SK-N-SH (cell line): ENCODE measurements at regions not wholly inside any gene's neighbourhood (a gene's known extent, or its start where the extent isn't known, plus 50 kb on each side); places are given as distances from the start of the nearest gene placed in this dataset.

Source experiments
- CTCF ChIA-PET: fragments of 300-600, 350-600 bp; formaldehyde crosslinking; extraction: SDS; loops from one replicate; lab custom pipeline; 2021; lab: Yijun Ruan, JAX
- POLR2A ChIA-PET: fragments of 350-600 bp; sonication (Branson Sonifier 250); formaldehyde crosslinking; extraction: SDS; loops from one replicate; lab custom pipeline; 2020; ENCODE audit warnings: antibody characterized with exemption, inconsistent platforms; lab: Yijun Ruan, JAX
- DNase-seq: peaks from one replicate; pipeline ENCODE4 v3.0.0; 2012
- H2AFZ ChIP-seq: fragments of 200-600 bp; sonication (generic); 2 replicates; pipeline ENCODE4 v1.8.1; 2016; ENCODE audit warnings: antibody characterized with exemption, mild to moderate bottlenecking, low read depth
- H3F3A ChIP-seq: fragments of 200-600 bp; sonication (generic); replicated peaks from 2 replicates; pipeline ENCODE3; 2016; ENCODE audit warnings: antibody characterized with exemption, mild to moderate bottlenecking; ENCODE audit not compliant: insufficient read depth
- H3K27ac ChIP-seq, 2 experiments: fragments of 200-500 bp in 1 of 2; fragments of 200-600 bp in 1 of 2; sonication (Bioruptor generic) in 1 of 2; sonication (generic), shearing (Covaris generic) in 1 of 2; 2 replicates each; pipeline versions ENCODE4 v1.5.1 to v1.6.1; 2014 to 2016; ENCODE audit warnings: low read depth in 2 of 2, inconsistent platforms in 1 of 2, low read length in 1 of 2, mild to moderate bottlenecking in 1 of 2, mixed read lengths in 1 of 2
- H3K27me3 ChIP-seq: fragments of 200-600 bp; sonication (generic), shearing (Covaris generic); 2 replicates; pipeline ENCODE4 v1.6.1; 2016; ENCODE audit warnings: mixed run types; ENCODE audit not compliant: insufficient read depth
- H3K36me3 ChIP-seq, 2 experiments: fragments of 200-500 bp in 1 of 2; fragments of 200-600 bp in 1 of 2; sonication (Bioruptor generic) in 1 of 2; sonication (generic) in 1 of 2; replicated peaks in 1 of 2; 2 replicates each; pipeline versions ENCODE3 to v1.5.1; 2014 to 2016; ENCODE audit warnings: low read length in 1 of 2, mild to moderate bottlenecking in 1 of 2; ENCODE audit not compliant: insufficient read depth in 2 of 2, control insufficient read depth in 1 of 2
- H3K4me1 ChIP-seq, 2 experiments: fragments of 200-500 bp in 1 of 2; fragments of 200-600 bp in 1 of 2; sonication (Bioruptor generic) in 1 of 2; sonication (generic), shearing (Covaris generic) in 1 of 2; 2 replicates each; pipeline versions ENCODE4 v1.5.1 to v1.6.1; 2014 to 2016; ENCODE audit warnings: low read depth in 1 of 2, low read length in 1 of 2, mixed run types in 1 of 2; ENCODE audit not compliant: insufficient read depth in 2 of 2, control insufficient read depth in 1 of 2
- H3K4me2 ChIP-seq: fragments of 200-600 bp; sonication (generic), shearing (Covaris generic); 2 replicates; pipeline ENCODE4 v1.6.1; 2017; ENCODE audit warnings: mixed run types
- H3K4me3 ChIP-seq, 2 experiments: fragments of 200-500 bp in 1 of 2; fragments of 200-600 bp in 1 of 2; sonication (Bioruptor generic) in 1 of 2; sonication (generic), shearing (Covaris generic) in 1 of 2; 2 replicates each; pipeline versions ENCODE4 v1.5.1 to v1.8.1; 2014 to 2016; ENCODE audit warnings: low read depth in 2 of 2, inconsistent platforms in 1 of 2, low read length in 1 of 2, mild to moderate bottlenecking in 1 of 2, mixed read lengths in 1 of 2, moderate library complexity in 1 of 2
- H3K79me2 ChIP-seq: fragments of 200-600 bp; sonication (generic); 2 replicates; pipeline ENCODE4 v1.8.1; 2017; ENCODE audit warnings: mild to moderate bottlenecking; ENCODE audit not compliant: insufficient read depth
- H3K9ac ChIP-seq: fragments of 200-600 bp; sonication (generic); 2 replicates; pipeline ENCODE4 v1.6.1; 2017; ENCODE audit warnings: mixed run types
- H3K9me2 ChIP-seq: fragments of 200-600 bp; sonication (generic); 2 replicates; pipeline ENCODE4 v1.6.1; 2017; ENCODE audit warnings: mixed run types
- H3K9me3 ChIP-seq: fragments of 200-600 bp; sonication (generic); 2 replicates; pipeline ENCODE4 v1.6.1; 2017; ENCODE audit warnings: mixed run types, mild to moderate bottlenecking, moderate library complexity
- H4K20me1 ChIP-seq: fragments of 200-600 bp; sonication (generic); 2 replicates; pipeline ENCODE4 v1.6.1; 2017; ENCODE audit warnings: mild to moderate bottlenecking, mixed run types; ENCODE audit not compliant: insufficient read depth
- CHD2 ChIP-seq: fragments of 150-350 bp; IDR thresholded peaks from 2 replicates; pipeline ENCODE4 v1.6.1; 2018; ENCODE audit warnings: low read length; ENCODE audit not compliant: partially characterized antibody
- EP300 ChIP-seq, 2 experiments: IDR thresholded peaks; 2 replicates each; pipeline versions ENCODE4 v1.4.0 to v1.6.1; 2012; ENCODE audit warnings: borderline replicate concordance in 1 of 2, low read depth in 1 of 2, low read length in 1 of 2
- EZH2phosphoT487 ChIP-seq: fragments of 200-600 bp; sonication (generic); IDR thresholded peaks from 2 replicates; pipeline ENCODE4 v1.6.1; 2017; ENCODE audit warnings: low read depth, mixed run types, mild to moderate bottlenecking, antibody characterized with exemption, moderate library complexity, borderline replicate concordance
- FOSL2 ChIP-seq: IDR thresholded peaks from 2 replicates; pipeline ENCODE4 v1.4.0; 2012; ENCODE audit warnings: low read depth, mild to moderate bottlenecking, moderate library complexity, borderline replicate concordance
- GABPA ChIP-seq: IDR thresholded peaks from 2 replicates; pipeline ENCODE4 v1.4.0; 2012; ENCODE audit warnings: low read depth, mild to moderate bottlenecking
- GATA2 ChIP-seq: sonication (generic); formaldehyde crosslinking; IDR thresholded peaks from 2 replicates; pipeline ENCODE4 v1.5.0; 2020; ENCODE audit warnings: mild to moderate bottlenecking, missing genetic modification reagents
- JUND ChIP-seq: IDR thresholded peaks from 2 replicates; pipeline ENCODE4 v1.4.0; 2012
- MEF2A ChIP-seq: IDR thresholded peaks from 2 replicates; pipeline ENCODE4 v1.4.0; 2012; ENCODE audit warnings: low read depth, borderline replicate concordance
- MXI1 ChIP-seq: IDR thresholded peaks from 2 replicates; pipeline ENCODE4 v1.6.1; 2012; ENCODE audit warnings: mild to moderate bottlenecking, low read depth, low read length, improper control_type of control experiment
- NRF1 ChIP-seq: IDR thresholded peaks from 2 replicates; pipeline ENCODE4 v1.6.1; 2012; ENCODE audit warnings: low read depth, mild to moderate bottlenecking, low read length
- PBX3 ChIP-seq: IDR thresholded peaks from 2 replicates; pipeline ENCODE4; 2012
- RAD21 ChIP-seq: IDR thresholded peaks from 2 replicates; pipeline ENCODE4 v1.6.1; 2012; ENCODE audit warnings: mild to moderate bottlenecking, low read length
- RFX5 ChIP-seq: IDR thresholded peaks from 2 replicates; pipeline ENCODE4 v1.6.1; 2012; ENCODE audit warnings: mild to moderate bottlenecking, improper control_type of control experiment, low read length
- RXRA ChIP-seq: IDR thresholded peaks from 2 replicates; pipeline ENCODE4 v1.4.0; 2012; ENCODE audit warnings: low read depth, mild to moderate bottlenecking, borderline replicate concordance
- SMC3 ChIP-seq: IDR thresholded peaks from 2 replicates; pipeline ENCODE4 v1.6.1; 2012; ENCODE audit warnings: low read depth, low read length, improper control_type of control experiment
- TAF1 ChIP-seq: IDR thresholded peaks from 2 replicates; pipeline ENCODE4 v1.6.1; 2012; ENCODE audit warnings: low read depth, mild to moderate bottlenecking, low read length, moderate library complexity, borderline replicate concordance
- TEAD4 ChIP-seq: IDR thresholded peaks from 2 replicates; pipeline ENCODE4 v1.4.0; 2012; ENCODE audit warnings: mild to moderate bottlenecking, borderline replicate concordance; ENCODE audit not compliant: insufficient read depth
- WGBS: methylation state at CpG from one replicate; pipeline ENCODE4 v1.1.6; 2017; ENCODE audit warnings: low lambda C conversion rate; 5-methylcytosine and 5-hydroxymethylcytosine counted together
- TF ChIP-seq, protein P1 (sequence below): fragments of 150-350 bp; IDR thresholded peaks from 2 replicates; pipeline ENCODE4 v1.6.1; 2017; ENCODE audit warnings: antibody characterized with exemption, low read length, low read depth, borderline replicate concordance
- TF ChIP-seq, protein P2 (sequence below): fragments of 150-350 bp; IDR thresholded peaks from 2 replicates; pipeline ENCODE4 v1.6.1; 2016; ENCODE audit warnings: mild to moderate bottlenecking, low read depth, low read length
- TF ChIP-seq, protein P3 (sequence below): IDR thresholded peaks from 2 replicates; pipeline ENCODE4 v1.4.0; 2012; ENCODE audit warnings: low read depth, borderline replicate concordance
- TF ChIP-seq, protein P4 (sequence below): IDR thresholded peaks from 2 replicates; pipeline ENCODE4 v1.4.0; 2012; ENCODE audit warnings: low read depth
- TF ChIP-seq, protein P5 (sequence below): IDR thresholded peaks from 2 replicates; pipeline ENCODE4 v1.6.1; 2012; ENCODE audit warnings: mild to moderate bottlenecking, low read depth, low read length, moderate library complexity

DNA sequence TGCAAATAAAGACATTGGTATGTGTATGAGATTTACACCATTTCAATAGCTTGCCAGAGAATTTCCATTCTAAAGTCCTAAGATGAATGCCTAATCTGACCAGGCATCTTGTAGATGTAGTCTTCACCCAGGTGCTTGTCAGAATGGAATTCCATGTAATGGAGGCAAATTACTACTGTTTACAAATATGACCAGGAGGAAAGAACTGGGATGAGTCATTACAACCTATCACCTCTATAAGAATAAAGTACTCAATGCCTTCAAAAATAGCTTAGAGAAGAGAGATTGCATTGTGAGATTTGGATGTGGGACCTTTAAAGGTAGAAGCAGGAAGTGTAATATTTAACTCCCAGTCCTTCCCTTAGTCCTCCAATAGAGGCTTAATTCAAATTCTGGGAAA lies 507.0 kb upstream of the PTGER4 start:
- no peak overlapping the region for H3K27ac ChIP-seq
- H3K9me3 ChIP-seq = no peaks in the 10 kb centered on the region
- no peaks in the 10 kb centered on the region for H3K36me3 ChIP-seq
- no peaks in the 10 kb centered on the region for H3K79me2 ChIP-seq
- DNase-seq = no peak
- H3K27me3 ChIP-seq = no peaks in the 10 kb centered on the region
- H3K4me3 ChIP-seq = no peak overlapping the region
- no peak overlapping the region for H3K9ac ChIP-seq
- no peaks in the 10 kb centered on the region for H4K20me1 ChIP-seq
- POLR2A ChIA-PET = no interaction called here
- H2AFZ ChIP-seq = no peak overlapping the region
- H3F3A ChIP-seq = no peaks in the 10 kb centered on the region
- no peaks in the 10 kb centered on the region for H3K4me1 ChIP-seq
- no peak for TF ChIP-seq CHD2
- TF ChIP-seq GABPA = no peak
- TF ChIP-seq PBX3 = no peak
- TF ChIP-seq RXRA = no peak
- no peak for TF ChIP-seq TAF1
- TF ChIP-seq, protein P1, sequence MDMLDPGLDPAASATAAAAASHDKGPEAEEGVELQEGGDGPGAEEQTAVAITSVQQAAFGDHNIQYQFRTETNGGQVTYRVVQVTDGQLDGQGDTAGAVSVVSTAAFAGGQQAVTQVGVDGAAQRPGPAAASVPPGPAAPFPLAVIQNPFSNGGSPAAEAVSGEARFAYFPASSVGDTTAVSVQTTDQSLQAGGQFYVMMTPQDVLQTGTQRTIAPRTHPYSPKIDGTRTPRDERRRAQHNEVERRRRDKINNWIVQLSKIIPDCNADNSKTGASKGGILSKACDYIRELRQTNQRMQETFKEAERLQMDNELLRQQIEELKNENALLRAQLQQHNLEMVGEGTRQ = no peak
- no peak for TF ChIP-seq MEF2A
- TF ChIP-seq EZH2phosphoT487 = no peak
- no peak for TF ChIP-seq MXI1
- TF ChIP-seq TEAD4 = no peak
- TF ChIP-seq SMC3 = no peak
- no peak for TF ChIP-seq GATA2
- no peak for TF ChIP-seq EP300 (IDR thresholded peaks at IDR 0.05; ENCODE audit: borderline replicate concordance in 1 of 2, low read depth in 1 of 2, low read length in 1 of 2)
- no peak for TF ChIP-seq FOSL2
- TF ChIP-seq, protein P2, sequence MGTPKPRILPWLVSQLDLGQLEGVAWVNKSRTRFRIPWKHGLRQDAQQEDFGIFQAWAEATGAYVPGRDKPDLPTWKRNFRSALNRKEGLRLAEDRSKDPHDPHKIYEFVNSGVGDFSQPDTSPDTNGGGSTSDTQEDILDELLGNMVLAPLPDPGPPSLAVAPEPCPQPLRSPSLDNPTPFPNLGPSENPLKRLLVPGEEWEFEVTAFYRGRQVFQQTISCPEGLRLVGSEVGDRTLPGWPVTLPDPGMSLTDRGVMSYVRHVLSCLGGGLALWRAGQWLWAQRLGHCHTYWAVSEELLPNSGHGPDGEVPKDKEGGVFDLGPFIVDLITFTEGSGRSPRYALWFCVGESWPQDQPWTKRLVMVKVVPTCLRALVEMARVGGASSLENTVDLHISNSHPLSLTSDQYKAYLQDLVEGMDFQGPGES = no peak
- H3K4me2 ChIP-seq = no peak overlapping the region
- H3K9me2 ChIP-seq = no peaks in the 10 kb centered on the region
- CTCF ChIA-PET = no interaction called here

- CTCF ChIA-PET = no interaction called here
- no peak for TF ChIP-seq RFX5
- no peak for TF ChIP-seq RAD21
- TF ChIP-seq RXRA = no peak
- TF ChIP-seq, protein P3, sequence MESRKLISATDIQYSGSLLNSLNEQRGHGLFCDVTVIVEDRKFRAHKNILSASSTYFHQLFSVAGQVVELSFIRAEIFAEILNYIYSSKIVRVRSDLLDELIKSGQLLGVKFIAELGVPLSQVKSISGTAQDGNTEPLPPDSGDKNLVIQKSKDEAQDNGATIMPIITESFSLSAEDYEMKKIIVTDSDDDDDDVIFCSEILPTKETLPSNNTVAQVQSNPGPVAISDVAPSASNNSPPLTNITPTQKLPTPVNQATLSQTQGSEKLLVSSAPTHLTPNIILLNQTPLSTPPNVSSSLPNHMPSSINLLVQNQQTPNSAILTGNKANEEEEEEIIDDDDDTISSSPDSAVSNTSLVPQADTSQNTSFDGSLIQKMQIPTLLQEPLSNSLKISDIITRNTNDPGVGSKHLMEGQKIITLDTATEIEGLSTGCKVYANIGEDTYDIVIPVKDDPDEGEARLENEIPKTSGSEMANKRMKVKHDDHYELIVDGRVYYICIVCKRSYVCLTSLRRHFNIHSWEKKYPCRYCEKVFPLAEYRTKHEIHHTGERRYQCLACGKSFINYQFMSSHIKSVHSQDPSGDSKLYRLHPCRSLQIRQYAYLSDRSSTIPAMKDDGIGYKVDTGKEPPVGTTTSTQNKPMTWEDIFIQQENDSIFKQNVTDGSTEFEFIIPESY = no peak
- no peak for TF ChIP-seq JUND
- TF ChIP-seq, protein P4, sequence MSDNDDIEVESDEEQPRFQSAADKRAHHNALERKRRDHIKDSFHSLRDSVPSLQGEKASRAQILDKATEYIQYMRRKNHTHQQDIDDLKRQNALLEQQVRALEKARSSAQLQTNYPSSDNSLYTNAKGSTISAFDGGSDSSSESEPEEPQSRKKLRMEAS = no peak
- TF ChIP-seq, protein P5, sequence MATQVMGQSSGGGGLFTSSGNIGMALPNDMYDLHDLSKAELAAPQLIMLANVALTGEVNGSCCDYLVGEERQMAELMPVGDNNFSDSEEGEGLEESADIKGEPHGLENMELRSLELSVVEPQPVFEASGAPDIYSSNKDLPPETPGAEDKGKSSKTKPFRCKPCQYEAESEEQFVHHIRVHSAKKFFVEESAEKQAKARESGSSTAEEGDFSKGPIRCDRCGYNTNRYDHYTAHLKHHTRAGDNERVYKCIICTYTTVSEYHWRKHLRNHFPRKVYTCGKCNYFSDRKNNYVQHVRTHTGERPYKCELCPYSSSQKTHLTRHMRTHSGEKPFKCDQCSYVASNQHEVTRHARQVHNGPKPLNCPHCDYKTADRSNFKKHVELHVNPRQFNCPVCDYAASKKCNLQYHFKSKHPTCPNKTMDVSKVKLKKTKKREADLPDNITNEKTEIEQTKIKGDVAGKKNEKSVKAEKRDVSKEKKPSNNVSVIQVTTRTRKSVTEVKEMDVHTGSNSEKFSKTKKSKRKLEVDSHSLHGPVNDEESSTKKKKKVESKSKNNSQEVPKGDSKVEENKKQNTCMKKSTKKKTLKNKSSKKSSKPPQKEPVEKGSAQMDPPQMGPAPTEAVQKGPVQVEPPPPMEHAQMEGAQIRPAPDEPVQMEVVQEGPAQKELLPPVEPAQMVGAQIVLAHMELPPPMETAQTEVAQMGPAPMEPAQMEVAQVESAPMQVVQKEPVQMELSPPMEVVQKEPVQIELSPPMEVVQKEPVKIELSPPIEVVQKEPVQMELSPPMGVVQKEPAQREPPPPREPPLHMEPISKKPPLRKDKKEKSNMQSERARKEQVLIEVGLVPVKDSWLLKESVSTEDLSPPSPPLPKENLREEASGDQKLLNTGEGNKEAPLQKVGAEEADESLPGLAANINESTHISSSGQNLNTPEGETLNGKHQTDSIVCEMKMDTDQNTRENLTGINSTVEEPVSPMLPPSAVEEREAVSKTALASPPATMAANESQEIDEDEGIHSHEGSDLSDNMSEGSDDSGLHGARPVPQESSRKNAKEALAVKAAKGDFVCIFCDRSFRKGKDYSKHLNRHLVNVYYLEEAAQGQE = no peak
- TF ChIP-seq NRF1 = no peak
Measured at GRCh38 chr5:40171971-40172370, 507.7 kb upstream of the PTGER4 start.

More at GRCh38 chr5:40171971-40172370, 507.7 kb upstream of the PTGER4 start:
- no peak overlapping the region for H3K4me3 ChIP-seq
- H3F3A ChIP-seq = no peaks in the 10 kb centered on the region
- H3K27ac ChIP-seq = no peak overlapping the region
- H3K79me2 ChIP-seq = no peaks in the 10 kb centered on the region
- no peak overlapping the region for H3K4me2 ChIP-seq
- no peaks in the 10 kb centered on the region for H3K9me3 ChIP-seq
- H3K9ac ChIP-seq = no peak overlapping the region
- H3K36me3 ChIP-seq = no peaks in the 10 kb centered on the region
- no peaks in the 10 kb centered on the region for H3K27me3 ChIP-seq
- 2% methylated on average over 2 of the region's 2 CpGs for WGBS
- no peak for DNase-seq
- H3K4me1 ChIP-seq = no peaks in the 10 kb centered on the region
- H4K20me1 ChIP-seq = no peaks in the 10 kb centered on the region
- no peaks in the 10 kb centered on the region for H3K9me2 ChIP-seq
- no peak overlapping the region for H2AFZ ChIP-seq
- POLR2A ChIA-PET = no interaction called here
